ENCODE measurements at regions not wholly inside any gene's neighbourhood (a gene's known extent, or its start where the extent isn't known, plus 50 kb on each side); places are given as distances from the start of the nearest gene placed in this dataset.

DNA sequence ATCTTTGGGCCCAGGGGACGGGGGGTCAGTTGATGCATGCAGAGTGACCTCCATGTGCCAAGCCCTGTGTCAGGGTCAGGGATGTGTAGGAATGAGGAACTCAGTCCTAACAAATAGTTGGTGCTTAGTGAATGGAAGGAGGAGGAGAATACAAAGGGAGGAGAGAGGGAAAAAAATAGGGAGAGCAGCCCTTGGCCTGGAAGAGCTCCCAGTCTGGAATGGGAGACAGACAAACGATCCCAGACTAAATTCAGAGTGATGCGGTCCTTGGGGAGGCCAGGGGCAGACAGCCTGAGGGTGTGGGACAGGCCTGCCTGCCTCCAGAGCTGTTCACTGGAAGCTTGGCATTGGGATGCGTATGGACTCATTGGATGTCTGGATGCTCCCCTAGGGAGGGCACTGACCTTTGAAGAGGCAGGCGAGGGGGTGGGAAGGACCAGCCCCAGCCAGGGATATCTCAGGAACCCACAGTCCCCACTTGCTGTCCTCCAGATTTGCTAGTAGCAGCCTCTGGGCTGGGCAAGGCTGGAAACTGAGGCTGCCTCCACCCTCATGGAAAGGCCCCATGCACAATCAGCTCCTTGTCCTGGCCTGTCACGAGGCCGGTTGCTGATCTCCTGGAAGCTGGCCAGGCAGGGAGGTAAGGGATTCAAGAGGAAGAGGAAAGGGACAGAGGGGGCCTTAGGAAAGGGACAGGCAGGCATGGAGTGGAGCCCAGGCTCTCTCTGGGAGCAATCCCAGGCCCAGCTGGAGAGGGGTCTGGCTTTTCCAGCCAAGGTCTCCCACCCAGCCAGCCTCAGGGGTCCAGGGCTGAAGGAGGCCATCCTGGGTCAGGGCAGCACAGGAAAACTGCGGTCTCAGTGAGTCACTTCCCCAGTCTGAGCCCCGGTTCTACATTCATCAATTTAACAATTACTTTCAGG lies 69.0 kb upstream of the GGTA1 start:
- no peaks in the 10 kb centered on the region for H3K27me3 ChIP-seq (ENCODE audit: control insufficient read depth in 4 of 4, insufficient read depth in 4 of 4, low read length in 3 of 4)
- 60% methylated on average over 9 of the region's 9 CpGs for whole genome bisulfite sequencing
- peaks cover 0 to 13% (median under 1%) of the 10 kb centered on the region in 4 donors for H3K4me1 ChIP-seq (ENCODE audit: control insufficient read depth in 4 of 4, insufficient read depth in 4 of 4, low read length in 3 of 4)
- TF ChIP-seq ZBTB33 (IDR thresholded peaks at IDR 0.05): no peak
- no peak for TF ChIP-seq YY1 (IDR thresholded peaks at IDR 0.05)
- no peak for TF ChIP-seq RAD21 (IDR thresholded peaks at IDR 0.05)
- TF ChIP-seq, protein P1, sequence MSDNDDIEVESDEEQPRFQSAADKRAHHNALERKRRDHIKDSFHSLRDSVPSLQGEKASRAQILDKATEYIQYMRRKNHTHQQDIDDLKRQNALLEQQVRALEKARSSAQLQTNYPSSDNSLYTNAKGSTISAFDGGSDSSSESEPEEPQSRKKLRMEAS (IDR thresholded peaks at IDR 0.05): no peak
- no peak for TF ChIP-seq NR2F2 (IDR thresholded peaks at IDR 0.05)
- TF ChIP-seq EGR1 (IDR thresholded peaks at IDR 0.05; ENCODE audit: low read depth in 2 of 2): no peak
- TF ChIP-seq, protein P2, sequence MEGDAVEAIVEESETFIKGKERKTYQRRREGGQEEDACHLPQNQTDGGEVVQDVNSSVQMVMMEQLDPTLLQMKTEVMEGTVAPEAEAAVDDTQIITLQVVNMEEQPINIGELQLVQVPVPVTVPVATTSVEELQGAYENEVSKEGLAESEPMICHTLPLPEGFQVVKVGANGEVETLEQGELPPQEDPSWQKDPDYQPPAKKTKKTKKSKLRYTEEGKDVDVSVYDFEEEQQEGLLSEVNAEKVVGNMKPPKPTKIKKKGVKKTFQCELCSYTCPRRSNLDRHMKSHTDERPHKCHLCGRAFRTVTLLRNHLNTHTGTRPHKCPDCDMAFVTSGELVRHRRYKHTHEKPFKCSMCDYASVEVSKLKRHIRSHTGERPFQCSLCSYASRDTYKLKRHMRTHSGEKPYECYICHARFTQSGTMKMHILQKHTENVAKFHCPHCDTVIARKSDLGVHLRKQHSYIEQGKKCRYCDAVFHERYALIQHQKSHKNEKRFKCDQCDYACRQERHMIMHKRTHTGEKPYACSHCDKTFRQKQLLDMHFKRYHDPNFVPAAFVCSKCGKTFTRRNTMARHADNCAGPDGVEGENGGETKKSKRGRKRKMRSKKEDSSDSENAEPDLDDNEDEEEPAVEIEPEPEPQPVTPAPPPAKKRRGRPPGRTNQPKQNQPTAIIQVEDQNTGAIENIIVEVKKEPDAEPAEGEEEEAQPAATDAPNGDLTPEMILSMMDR (IDR thresholded peaks at IDR 0.05; ENCODE audit: low read depth, low read length, missing input control): no peak
- no peak for TF ChIP-seq TAF1 (conservative IDR thresholded peaks at IDR 0.05)
- no peak for TF ChIP-seq RXRA (IDR thresholded peaks at IDR 0.05)
- no peak for TF ChIP-seq HNF4A (conservative IDR thresholded peaks at IDR 0.05)
- TF ChIP-seq, protein P3, sequence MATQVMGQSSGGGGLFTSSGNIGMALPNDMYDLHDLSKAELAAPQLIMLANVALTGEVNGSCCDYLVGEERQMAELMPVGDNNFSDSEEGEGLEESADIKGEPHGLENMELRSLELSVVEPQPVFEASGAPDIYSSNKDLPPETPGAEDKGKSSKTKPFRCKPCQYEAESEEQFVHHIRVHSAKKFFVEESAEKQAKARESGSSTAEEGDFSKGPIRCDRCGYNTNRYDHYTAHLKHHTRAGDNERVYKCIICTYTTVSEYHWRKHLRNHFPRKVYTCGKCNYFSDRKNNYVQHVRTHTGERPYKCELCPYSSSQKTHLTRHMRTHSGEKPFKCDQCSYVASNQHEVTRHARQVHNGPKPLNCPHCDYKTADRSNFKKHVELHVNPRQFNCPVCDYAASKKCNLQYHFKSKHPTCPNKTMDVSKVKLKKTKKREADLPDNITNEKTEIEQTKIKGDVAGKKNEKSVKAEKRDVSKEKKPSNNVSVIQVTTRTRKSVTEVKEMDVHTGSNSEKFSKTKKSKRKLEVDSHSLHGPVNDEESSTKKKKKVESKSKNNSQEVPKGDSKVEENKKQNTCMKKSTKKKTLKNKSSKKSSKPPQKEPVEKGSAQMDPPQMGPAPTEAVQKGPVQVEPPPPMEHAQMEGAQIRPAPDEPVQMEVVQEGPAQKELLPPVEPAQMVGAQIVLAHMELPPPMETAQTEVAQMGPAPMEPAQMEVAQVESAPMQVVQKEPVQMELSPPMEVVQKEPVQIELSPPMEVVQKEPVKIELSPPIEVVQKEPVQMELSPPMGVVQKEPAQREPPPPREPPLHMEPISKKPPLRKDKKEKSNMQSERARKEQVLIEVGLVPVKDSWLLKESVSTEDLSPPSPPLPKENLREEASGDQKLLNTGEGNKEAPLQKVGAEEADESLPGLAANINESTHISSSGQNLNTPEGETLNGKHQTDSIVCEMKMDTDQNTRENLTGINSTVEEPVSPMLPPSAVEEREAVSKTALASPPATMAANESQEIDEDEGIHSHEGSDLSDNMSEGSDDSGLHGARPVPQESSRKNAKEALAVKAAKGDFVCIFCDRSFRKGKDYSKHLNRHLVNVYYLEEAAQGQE (IDR thresholded peaks at IDR 0.05): no peak
- TF ChIP-seq FOXA1 (IDR thresholded peaks at IDR 0.05): no peak
- no peak overlapping the region for H3K9ac ChIP-seq (ENCODE audit: low read depth in 1 of 2, low read length in 2 of 2)
- H3K36me3 ChIP-seq (ENCODE audit: control insufficient read depth in 4 of 4, insufficient read depth in 3 of 4, low read depth in 1 of 4, low read length in 3 of 4): no peaks in the 10 kb centered on the region
- no peaks in the 10 kb centered on the region for H3K9me3 ChIP-seq (ENCODE audit: control insufficient read depth in 4 of 4, low read length in 3 of 4)
- H3K27ac ChIP-seq (ENCODE audit: low read depth in 1 of 2, low read length in 2 of 2): peak overlapping the region; percentile 25 to 55
- no peak overlapping the region for H3K4me3 ChIP-seq (ENCODE audit: low read depth in 1 of 3, low read length in 3 of 3)
- no peak for DNase-seq (ENCODE audit: low spot score)

DNA sequence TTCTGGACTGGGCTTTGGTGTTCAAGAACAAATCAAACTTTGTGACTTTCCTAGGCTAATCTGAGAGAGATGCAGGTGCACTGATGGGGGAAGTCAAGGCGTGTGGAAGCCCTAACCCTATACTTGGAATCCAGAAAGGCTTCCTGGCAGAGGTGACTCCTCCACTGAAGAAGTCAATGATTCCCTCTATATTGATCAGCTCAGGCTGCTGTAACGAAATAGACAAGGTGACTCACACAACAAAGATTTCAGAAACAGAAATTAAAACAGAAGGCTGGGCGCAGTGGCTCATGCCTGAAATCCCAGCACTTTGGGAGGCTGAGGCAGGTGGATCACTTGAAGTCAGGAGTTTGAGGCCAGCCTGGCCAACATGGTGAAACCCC lies 69.6 kb upstream of the GGTA1 start:
- no peak overlapping the region for H3K27ac ChIP-seq (ENCODE audit: low read depth in 1 of 2, low read length in 2 of 2)
- no peaks in the 10 kb centered on the region for H3K36me3 ChIP-seq (ENCODE audit: control insufficient read depth in 4 of 4, insufficient read depth in 3 of 4, low read depth in 1 of 4, low read length in 3 of 4)
- H3K4me1 ChIP-seq (ENCODE audit: control insufficient read depth in 4 of 4, insufficient read depth in 4 of 4, low read length in 3 of 4): peaks cover 0 to 13% (median under 1%) of the 10 kb centered on the region in 4 donors
- H3K9me3 ChIP-seq (ENCODE audit: control insufficient read depth in 4 of 4, low read length in 3 of 4): no peaks in the 10 kb centered on the region
- no peak overlapping the region for H3K4me3 ChIP-seq (ENCODE audit: low read depth in 1 of 3, low read length in 3 of 3)
- DNase-seq (ENCODE audit: low spot score): no peak
- 83% methylated on average over 3 of the region's 3 CpGs for WGBS
- no peaks in the 10 kb centered on the region for H3K27me3 ChIP-seq (ENCODE audit: control insufficient read depth in 4 of 4, insufficient read depth in 4 of 4, low read length in 3 of 4)
- no peak overlapping the region for H3K9ac ChIP-seq (ENCODE audit: low read depth in 1 of 2, low read length in 2 of 2)
- no peak for TF ChIP-seq FOXA1 (IDR thresholded peaks at IDR 0.05)
- TF ChIP-seq, protein P4, sequence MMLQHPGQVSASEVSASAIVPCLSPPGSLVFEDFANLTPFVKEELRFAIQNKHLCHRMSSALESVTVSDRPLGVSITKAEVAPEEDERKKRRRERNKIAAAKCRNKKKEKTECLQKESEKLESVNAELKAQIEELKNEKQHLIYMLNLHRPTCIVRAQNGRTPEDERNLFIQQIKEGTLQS (IDR thresholded peaks at IDR 0.05): no peak
- TF ChIP-seq, protein P3 (IDR thresholded peaks at IDR 0.05): no peak
- TF ChIP-seq, protein P2 (IDR thresholded peaks at IDR 0.05; ENCODE audit: low read depth, low read length, missing input control): no peak
- no peak for TF ChIP-seq ZBTB33 (IDR thresholded peaks at IDR 0.05)

Measured in liver (tissue), 8 donors.